Hematopoietic multipotent progenitor cell (in vitro differentiated cells): ENCODE measurements at regions not wholly inside any gene's neighbourhood (a gene's known extent, or its start where the extent isn't known, plus 50 kb on each side); places are given as distances from the start of the nearest gene placed in this dataset.
A peak's percentile ranks its signal among the peaks of the same experiment; 100 is the strongest.
"Not testable (repeated sequence)": the region's sequence is repeated elsewhere in the genome, so short reads cannot be mapped to it uniquely, and the experiment has no call there.

Experiments used
- DNase-seq, 3 donors: peaks; one replicate each; pipeline ENCODE4 v3.0.0-alpha.2; 2011 to 2015; ENCODE audit warnings: low read depth in 2 of 3, low spot score in 2 of 3

- DNase-seq, result no peak
Observed at GRCh38 chr10:91080776-91081175, 139.7 kb upstream of the PCGF5 start.

GRCh38 chr10:91082447-91082846, 138.0 kb upstream of the PCGF5 start:
- DNase-seq, result no peak

- DNase-seq, result peak in 2 of 3 donors; percentile 22 to 48
Observed at GRCh38 chr10:91088300-91089140, 131.9 kb upstream of the PCGF5 start.

- peak in 1 of 3 donors; percentile 4 for DNase-seq
Observed at GRCh38 chr10:91090761-91091529, 129.5 kb upstream of the PCGF5 start.

GRCh38 chr10:91091780-91092179, 128.7 kb upstream of the PCGF5 start:
- no peak for DNase-seq

- DNase-seq, result no peak
Observed at GRCh38 chr10:91096274-91096673, 124.2 kb upstream of the PCGF5 start.

- no peak for DNase-seq
Observed at GRCh38 chr10:91097313-91097712, 123.2 kb upstream of the PCGF5 start.

GRCh38 chr10:91098021-91098420, 122.4 kb upstream of the PCGF5 start:
- DNase-seq, result not testable (repeated sequence)

GRCh38 chr10:91103384-91104192, 116.9 kb upstream of the PCGF5 start:
- DNase-seq, result peak in 2 of 3 donors; percentile 5

- DNase-seq, result no peak
Observed at GRCh38 chr10:91104193-91105041, 116.0 kb upstream of the PCGF5 start.

- DNase-seq, result no peak
Observed at GRCh38 chr10:91105269-91105668, 115.2 kb upstream of the PCGF5 start.

GRCh38 chr10:91108820-91109219, 111.6 kb upstream of the PCGF5 start:
- DNase-seq, result no peak

GRCh38 chr10:91111060-91111459, 109.4 kb upstream of the PCGF5 start:
- no peak for DNase-seq

GRCh38 chr10:91115618-91116390, 104.7 kb upstream of the PCGF5 start:
- DNase-seq, result no peak

- no peak for DNase-seq
Observed at GRCh38 chr10:91117505-91117904, 103.0 kb upstream of the PCGF5 start.

- DNase-seq, result no peak
Observed at GRCh38 chr10:91120348-91120747, 100.1 kb upstream of the PCGF5 start.

- no peak for DNase-seq
Observed at GRCh38 chr10:91123261-91123660, 97.2 kb upstream of the PCGF5 start.

GRCh38 chr10:91124016-91124415, 96.4 kb upstream of the PCGF5 start:
- no peak for DNase-seq

GRCh38 chr10:91126471-91126870, 94.0 kb upstream of the PCGF5 start:
- DNase-seq, result no peak
